Mesenchymal stem cell (in vitro differentiated cells and primary cell): ENCODE measurements at regions not wholly inside any gene's neighbourhood (a gene's known extent, or its start where the extent isn't known, plus 50 kb on each side); places are given as distances from the start of the nearest gene placed in this dataset.
"Not testable (repeated sequence)": the region's sequence is repeated elsewhere in the genome, so short reads cannot be mapped to it uniquely, and the experiment has no call there.

Experiments
- DNase-seq: peaks from one replicate; pipeline ENCODE4 v3.0.0-alpha.2; 2013
- H2AFZ ChIP-seq: one replicate; pipeline ENCODE4 v1.6.1; 2013; ENCODE audit warnings: low read depth, mild to moderate bottlenecking, control low read depth, inconsistent platforms, low read length, moderate library complexity
- H2AK5ac ChIP-seq: 2 replicates; pipeline ENCODE4 v1.6.1; 2013; ENCODE audit warnings: low read length, moderate library complexity, mild to moderate bottlenecking, inconsistent platforms; ENCODE audit not compliant: severe bottlenecking
- H2BK120ac ChIP-seq: one replicate; pipeline ENCODE4 v1.6.1; 2013; ENCODE audit warnings: low read depth, mild to moderate bottlenecking, inconsistent platforms, low read length, moderate library complexity
- H2BK12ac ChIP-seq, 2 experiments: one replicate each; pipeline ENCODE4 v1.6.1; 2013; ENCODE audit warnings: inconsistent platforms in 2 of 2, low read length in 2 of 2, mild to moderate bottlenecking in 2 of 2, moderate library complexity in 2 of 2, control low read depth in 1 of 2
- H2BK15ac ChIP-seq: one replicate; pipeline ENCODE4 v1.6.1; 2013; ENCODE audit warnings: mild to moderate bottlenecking, low read depth, inconsistent platforms; ENCODE audit not compliant: poor library complexity, severe bottlenecking
- H2BK5ac ChIP-seq: 2 replicates; pipeline ENCODE4 v1.6.1; 2013; ENCODE audit warnings: low read depth, mild to moderate bottlenecking, low read length, control low read depth, inconsistent platforms; ENCODE audit not compliant: poor library complexity, severe bottlenecking
- H3K14ac ChIP-seq, 2 experiments: one replicate each; pipeline ENCODE4 v1.6.1; 2013; ENCODE audit warnings: inconsistent platforms in 2 of 2, low read length in 2 of 2, control low read depth in 1 of 2, mild to moderate bottlenecking in 1 of 2, moderate library complexity in 1 of 2
- H3K18ac ChIP-seq, 2 experiments: one replicate each; pipeline ENCODE4 v1.6.1; 2013; ENCODE audit warnings: inconsistent platforms in 2 of 2, low read length in 2 of 2, control low read depth in 1 of 2, low read depth in 1 of 2, mild to moderate bottlenecking in 1 of 2
- H3K23ac ChIP-seq, 2 experiments: one replicate each; pipeline ENCODE4 v1.6.1; 2013; ENCODE audit warnings: inconsistent platforms in 2 of 2, low read length in 2 of 2, mild to moderate bottlenecking in 2 of 2, moderate library complexity in 2 of 2, control low read depth in 1 of 2
- H3K27ac ChIP-seq: 2 replicates; pipeline ENCODE4 v1.5.1; 2013; ENCODE audit warnings: mild to moderate bottlenecking, moderate library complexity, low read length, control low read depth, inconsistent platforms; ENCODE audit not compliant: poor library complexity, severe bottlenecking
- H3K27me3 ChIP-seq, 2 experiments: 2 replicates each; pipeline versions ENCODE4 v1.6.1 to v1.7.0; 2013; ENCODE audit warnings: low read length in 2 of 2, mild to moderate bottlenecking in 2 of 2, moderate library complexity in 2 of 2, control low read depth in 1 of 2, inconsistent platforms in 1 of 2; ENCODE audit not compliant: control insufficient read depth in 1 of 2, insufficient read depth in 1 of 2
- H3K36me3 ChIP-seq, 2 experiments: 2 replicates each; pipeline versions ENCODE4 v1.6.1 to v1.7.0; 2013; ENCODE audit warnings: low read length in 2 of 2, control low read depth in 1 of 2, inconsistent platforms in 1 of 2, low read depth in 1 of 2, mild to moderate bottlenecking in 1 of 2; ENCODE audit not compliant: insufficient read depth in 2 of 2, control insufficient read depth in 1 of 2
- H3K4ac ChIP-seq, 2 experiments: one replicate each; pipeline ENCODE4 v1.6.1; 2013; ENCODE audit warnings: inconsistent platforms in 2 of 2, low read length in 2 of 2, mild to moderate bottlenecking in 2 of 2, moderate library complexity in 2 of 2, control low read depth in 1 of 2, low read depth in 1 of 2
- H3K4me1 ChIP-seq: 2 replicates; pipeline ENCODE4 v1.6.1; 2013; ENCODE audit warnings: low read depth, low read length, control low read depth; ENCODE audit not compliant: control insufficient read depth, insufficient read depth
- H3K4me2 ChIP-seq: 2 replicates; pipeline ENCODE4 v1.6.1; 2013; ENCODE audit warnings: low read length, mild to moderate bottlenecking, inconsistent platforms; ENCODE audit not compliant: poor library complexity, severe bottlenecking
- H3K4me3 ChIP-seq, 2 experiments: 2 replicates each; pipeline versions ENCODE4 v1.5.1 to v1.7.0; 2013; ENCODE audit warnings: low read length in 2 of 2, mild to moderate bottlenecking in 2 of 2, control low read depth in 1 of 2, low read depth in 1 of 2; ENCODE audit not compliant: insufficient read depth in 1 of 2
- H3K79me1 ChIP-seq: replicated peaks from 2 replicates; pipeline ENCODE4 v1.6.1; 2013; ENCODE audit warnings: mild to moderate bottlenecking, control low read depth, low read length, inconsistent platforms; ENCODE audit not compliant: poor library complexity, severe bottlenecking
- H3K9ac ChIP-seq: 2 replicates; pipeline ENCODE4 v1.7.0; 2013; ENCODE audit warnings: mild to moderate bottlenecking, low read length, moderate library complexity
- H3K9me3 ChIP-seq: 2 replicates; pipeline ENCODE4 v1.7.0; 2013; ENCODE audit warnings: mild to moderate bottlenecking, low read length; ENCODE audit not compliant: control insufficient read depth
- H4K8ac ChIP-seq: one replicate; pipeline ENCODE4 v1.6.1; 2013; ENCODE audit warnings: inconsistent platforms, mild to moderate bottlenecking, low read length, moderate library complexity
- H4K91ac ChIP-seq: one replicate; pipeline ENCODE4 v1.6.1; 2013; ENCODE audit warnings: mild to moderate bottlenecking, low read length, inconsistent platforms
- WGBS: methylation state at CpG from one replicate; pipeline ENCODE4 v1.1.7; 2013; ENCODE audit warnings: mixed read lengths; 5-methylcytosine and 5-hydroxymethylcytosine counted together

DNA sequence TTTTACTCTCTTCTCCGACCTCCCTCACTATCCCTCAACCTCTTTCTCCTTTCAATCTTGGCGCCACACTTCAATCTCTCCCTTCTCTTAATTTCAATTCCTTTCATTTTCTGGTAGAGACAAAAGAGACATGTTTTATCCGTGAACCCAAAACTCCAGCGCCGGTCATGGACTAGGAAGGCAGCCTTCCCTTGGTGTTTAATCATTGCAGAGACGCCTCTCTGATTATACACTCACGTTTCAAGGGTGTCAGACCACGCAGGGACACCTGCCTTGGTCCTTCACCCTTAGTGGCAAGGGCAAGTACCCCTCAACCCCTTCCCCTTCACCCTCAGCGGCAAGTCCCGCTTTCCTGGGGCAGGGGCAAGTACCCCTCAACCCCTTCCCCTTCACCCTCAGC lies 92.3 kb upstream of the CCDC180 start:
- not testable (repeated sequence) for H3K36me3 ChIP-seq, H3K79me1 ChIP-seq, H2BK5ac ChIP-seq, H3K23ac ChIP-seq, H3K9me3 ChIP-seq, H2BK120ac ChIP-seq, H3K4me3 ChIP-seq, H3K4ac ChIP-seq, H3K27ac ChIP-seq, H3K4me1 ChIP-seq, H3K14ac ChIP-seq, H2AFZ ChIP-seq, DNase-seq, H2AK5ac ChIP-seq, H4K91ac ChIP-seq, H2BK15ac ChIP-seq, H3K18ac ChIP-seq, H2BK12ac ChIP-seq, H4K8ac ChIP-seq, H3K4me2 ChIP-seq, H3K9ac ChIP-seq
- peaks cover 5 to 11% of the 10 kb centered on the region in 2 experiments for H3K27me3 ChIP-seq
- 6% methylated on average over 4 of the region's 10 CpGs for WGBS

DNA sequence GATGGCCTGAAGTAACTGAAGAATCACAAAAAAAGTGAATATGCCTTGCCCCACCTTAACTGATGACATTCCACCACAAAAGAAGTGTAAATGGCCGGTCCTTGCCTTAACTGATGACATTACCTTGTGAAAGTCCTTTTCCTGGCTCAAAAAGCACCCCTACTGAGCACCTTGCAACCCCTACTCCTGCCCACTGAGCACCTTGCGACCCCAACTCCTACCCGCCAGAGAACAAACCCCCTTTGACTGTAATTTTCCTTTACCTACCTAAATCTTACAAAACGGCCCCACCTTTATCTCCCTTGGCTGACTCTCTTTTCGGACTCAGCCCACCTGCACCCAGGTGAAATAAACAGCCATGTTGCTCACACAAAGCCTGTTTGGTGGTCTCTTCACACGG lies 92.9 kb upstream of the CCDC180 start:
- not testable (repeated sequence) for H2BK12ac ChIP-seq, H4K91ac ChIP-seq, H3K18ac ChIP-seq, H3K14ac ChIP-seq, H3K23ac ChIP-seq, H3K27ac ChIP-seq, DNase-seq, H3K4me1 ChIP-seq, H3K36me3 ChIP-seq, H2BK15ac ChIP-seq, H3K4ac ChIP-seq, H3K79me1 ChIP-seq, H3K4me2 ChIP-seq, H2BK5ac ChIP-seq, H3K9me3 ChIP-seq, H4K8ac ChIP-seq, H2BK120ac ChIP-seq, H3K4me3 ChIP-seq, H2AFZ ChIP-seq, H2AK5ac ChIP-seq, H3K9ac ChIP-seq
- 23% methylated on average over 5 of the region's 6 CpGs for whole genome bisulfite sequencing
- H3K27me3 ChIP-seq, result peaks cover 0 to 11% of the 10 kb centered on the region in 2 experiments

DNA sequence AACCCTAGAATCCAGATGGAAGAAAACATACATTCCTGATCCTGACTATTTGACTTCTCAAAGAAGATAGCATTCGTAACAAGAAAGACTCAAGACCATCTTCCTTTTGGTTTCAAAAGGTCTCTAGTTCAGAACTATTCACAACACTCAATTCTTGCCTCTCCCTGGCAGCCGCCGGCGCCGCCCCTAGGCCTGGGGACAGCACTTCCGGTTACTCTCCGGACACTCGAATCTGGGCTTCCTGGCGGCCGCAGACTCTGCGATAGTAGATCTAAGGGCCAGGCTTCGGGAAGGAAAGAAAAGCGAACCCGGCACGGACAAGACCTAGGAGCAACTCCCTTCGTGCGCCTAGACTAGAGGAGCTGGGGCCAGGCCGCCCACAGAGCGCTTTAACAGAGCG lies 107.8 kb upstream of the CCDC180 start:
- not testable (repeated sequence) for H3K4me1 ChIP-seq, H2BK15ac ChIP-seq, H3K23ac ChIP-seq, H3K4ac ChIP-seq, H4K91ac ChIP-seq, H3K9ac ChIP-seq, H2BK5ac ChIP-seq, H3K4me2 ChIP-seq, H2AK5ac ChIP-seq, H3K14ac ChIP-seq, H4K8ac ChIP-seq, H2BK12ac ChIP-seq, H2BK120ac ChIP-seq, H3K36me3 ChIP-seq, H3K27me3 ChIP-seq, H3K18ac ChIP-seq, DNase-seq, H3K79me1 ChIP-seq, H3K27ac ChIP-seq, H2AFZ ChIP-seq, H3K4me3 ChIP-seq
- 90% methylated on average over 17 of the region's 20 CpGs for WGBS
- H3K9me3 ChIP-seq, result peaks cover 23% of the 10 kb centered on the region

DNA sequence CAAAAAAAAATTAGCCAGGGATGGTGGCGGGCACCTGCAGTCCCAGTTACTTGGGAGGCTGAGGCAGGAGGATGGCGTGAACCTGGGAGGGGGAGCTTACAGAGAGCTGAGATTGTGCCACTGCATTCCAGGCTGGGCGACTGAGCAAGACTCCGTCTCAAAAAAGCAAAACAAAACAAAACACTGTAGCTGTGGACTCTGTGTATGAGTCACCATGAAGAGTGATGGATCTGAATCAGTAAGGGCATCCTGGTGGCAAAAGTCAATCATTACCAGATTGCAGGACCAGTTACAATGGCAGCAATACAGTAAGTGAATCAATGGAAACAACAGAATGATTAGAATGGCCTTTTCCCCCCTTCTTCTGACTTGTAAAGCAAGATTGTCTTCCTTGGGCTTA lies 113.7 kb upstream of the CCDC180 start:
- H2AK5ac ChIP-seq, H2BK12ac ChIP-seq, DNase-seq, H3K36me3 ChIP-seq, H3K4me1 ChIP-seq, H4K91ac ChIP-seq, H3K4me2 ChIP-seq, H3K27me3 ChIP-seq, H3K79me1 ChIP-seq, H2BK15ac ChIP-seq, H2BK5ac ChIP-seq, H3K14ac ChIP-seq, H3K4ac ChIP-seq, H3K9ac ChIP-seq, H3K18ac ChIP-seq, H3K23ac ChIP-seq, H2AFZ ChIP-seq, H3K27ac ChIP-seq, H3K4me3 ChIP-seq, H2BK120ac ChIP-seq, H4K8ac ChIP-seq: not testable (repeated sequence)
- WGBS, result 74% methylated on average over 4 of the region's 4 CpGs
- H3K9me3 ChIP-seq, result peaks cover 19% of the 10 kb centered on the region
